Common myeloid progenitor, CD34-positive (primary cell): ENCODE measurements at regions not wholly inside any gene's neighbourhood (a gene's known extent, or its start where the extent isn't known, plus 50 kb on each side); places are given as distances from the start of the nearest gene placed in this dataset.

Experiments
- CTCF ChIA-PET: fragments of 350-600 bp; sonication (Branson Sonifier 250); formaldehyde crosslinking; loops from one replicate; lab custom pipeline; 2021; ENCODE audit warnings: antibody characterized with exemption; lab: Charles Lee
- POLR2A ChIA-PET: fragments of 350-600 bp; sonication (Branson Sonifier 250); formaldehyde crosslinking; loops from one replicate; lab custom pipeline; 2021; ENCODE audit warnings: antibody characterized with exemption; lab: Charles Lee
- DNase-seq, 3 donors: peaks; one replicate each; pipeline versions ENCODE4 v3.0.0 to v3.0.0-alpha.2; 2013
- H3K27ac ChIP-seq, 2 experiments: 1 replicate in 1 of 2; 2 replicates in 1 of 2; pipeline ENCODE4 v1.7.0; 2013; ENCODE audit warnings: inconsistent platforms in 2 of 2, low read length in 2 of 2, mild to moderate bottlenecking in 2 of 2, low read depth in 1 of 2, moderate library complexity in 1 of 2; ENCODE audit not compliant: severe bottlenecking in 2 of 2, insufficient read depth in 1 of 2, poor library complexity in 1 of 2
- H3K27me3 ChIP-seq, 5 experiments: replicated peaks in 2 of 5; 1 replicate in 3 of 5; 2 replicates in 2 of 5; pipeline versions ENCODE4 v1.6.1 to v1.7.0; 2013; ENCODE audit warnings: low read length in 4 of 5, mild to moderate bottlenecking in 2 of 5, moderate library complexity in 2 of 5, inconsistent platforms in 1 of 5; ENCODE audit not compliant: insufficient read depth in 5 of 5, control insufficient read depth in 4 of 5
- H3K36me3 ChIP-seq, 4 experiments: 1 replicate in 2 of 4; 2 replicates in 2 of 4; pipeline versions ENCODE4 v1.6.1 to v1.7.0; 2013; ENCODE audit warnings: low read length in 3 of 4, control low read depth in 1 of 4, mild to moderate bottlenecking in 1 of 4; ENCODE audit not compliant: control insufficient read depth in 4 of 4, insufficient read depth in 4 of 4
- H3K4me1 ChIP-seq, 4 experiments: 1 replicate in 3 of 4; 2 replicates in 1 of 4; pipeline versions ENCODE4 v1.6.1 to v1.7.1; 2013; ENCODE audit warnings: low read length in 3 of 4, mild to moderate bottlenecking in 3 of 4, control low read depth in 1 of 4, inconsistent platforms in 1 of 4, moderate library complexity in 1 of 4; ENCODE audit not compliant: control insufficient read depth in 4 of 4, insufficient read depth in 4 of 4; ENCODE audit errors: control extremely low read depth in 1 of 4
- H3K4me3 ChIP-seq, 7 experiments: 1 replicate in 4 of 7; 2 replicates in 3 of 7; pipeline versions ENCODE4 v1.5.1 to v1.7.0; 2013; ENCODE audit warnings: mild to moderate bottlenecking in 7 of 7, low read length in 6 of 7, moderate library complexity in 6 of 7, inconsistent platforms in 2 of 7, low read depth in 2 of 7, control low read depth in 1 of 7; ENCODE audit not compliant: insufficient read depth in 4 of 7, control insufficient read depth in 1 of 7; ENCODE audit errors: extremely low read depth in 1 of 7
- H3K9me3 ChIP-seq, 5 experiments: 1 replicate in 4 of 5; 2 replicates in 1 of 5; pipeline versions ENCODE4 v1.6.1 to v1.7.1; 2013; ENCODE audit warnings: low read length in 4 of 5, mild to moderate bottlenecking in 2 of 5, inconsistent platforms in 1 of 5, low read depth in 1 of 5, moderate library complexity in 1 of 5; ENCODE audit not compliant: control insufficient read depth in 4 of 5, insufficient read depth in 2 of 5; ENCODE audit errors: control extremely low read depth in 1 of 5
- WGBS: methylation state at CpG from one replicate; pipeline ENCODE4 v1.1.5; 2013; ENCODE audit not compliant: insufficient coverage; 5-methylcytosine and 5-hydroxymethylcytosine counted together

DNA sequence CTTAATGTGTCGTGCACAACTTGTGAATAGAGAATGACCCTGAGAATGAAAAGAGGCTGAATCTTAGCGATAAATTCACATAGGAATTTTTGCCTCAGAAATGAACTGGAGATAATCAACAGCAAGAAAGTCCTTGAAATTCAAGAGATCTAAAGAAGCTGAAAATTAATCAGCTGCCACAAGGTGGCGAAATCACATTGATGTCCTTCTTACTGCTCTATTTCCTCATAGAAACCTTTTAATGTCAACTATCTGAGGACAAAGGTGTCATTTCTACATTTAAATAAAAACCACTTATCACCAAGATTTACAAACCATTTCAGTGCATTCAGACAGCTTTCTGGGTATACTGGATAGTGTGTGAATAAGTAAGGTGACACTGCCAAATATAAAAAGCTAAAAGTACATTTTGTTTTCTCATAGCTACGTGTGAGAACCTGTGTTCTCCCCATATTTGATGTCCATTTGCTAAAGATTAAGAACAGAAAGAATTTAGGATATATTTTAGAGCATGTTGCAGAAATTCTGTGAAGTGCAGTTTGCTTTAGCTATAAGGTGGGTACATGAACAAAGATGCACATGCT is 485.3 kb upstream of the PTBP2 start:
- Histone ChIP-seq H3K27ac (no peak overlapping the region), H3K36me3 (no peaks in the 10 kb centered on the region), H3K4me3 (no peak overlapping the region), H3K9me3 (no peaks in the 10 kb centered on the region), H3K27me3 (no peaks in the 10 kb centered on the region), H3K4me1 (no peaks in the 10 kb centered on the region)
- POLR2A ChIA-PET, result no interaction called here
- 49% methylated on average over 3 of the region's 4 CpGs for WGBS
- CTCF ChIA-PET, result interaction anchor here (0.7 to 2.3 kb wide), 7 partner anchors 8 to 1817 kb away, joined by 3 to 7 read pairs (median 3); no protein-coding TSS in a partner anchor
- DNase-seq, result peak; percentile 29 to 66 (median 57)

GRCh38 chr1:96238426-96238825 is 483.2 kb upstream of the PTBP2 start:
- ChIA-PET POLR2A (no interaction called here), CTCF (interaction anchor here (0.5 kb wide), 1 partner anchor 729 kb away, joined by 3 read pairs; no protein-coding TSS in a partner anchor)
- no peaks in the 10 kb centered on the region for H3K27me3 ChIP-seq
- H3K27ac ChIP-seq, result no peak overlapping the region
- H3K4me1 ChIP-seq, result no peaks in the 10 kb centered on the region
- H3K36me3 ChIP-seq, result no peaks in the 10 kb centered on the region
- no peak overlapping the region for H3K4me3 ChIP-seq
- DNase-seq, result no peak
- no peaks in the 10 kb centered on the region for H3K9me3 ChIP-seq
- WGBS, result 100% methylated on average over 1 of the region's 4 CpGs

- ChIA-PET POLR2A (no interaction called here), CTCF (no interaction called here)
- no peaks in the 10 kb centered on the region for H3K36me3 ChIP-seq
- no peak overlapping the region for H3K27ac ChIP-seq
- no peaks in the 10 kb centered on the region for H3K9me3 ChIP-seq
- peak in 1 of 3 donors; percentile 2 for DNase-seq
- H3K27me3 ChIP-seq, result no peaks in the 10 kb centered on the region
- no peak overlapping the region for H3K4me3 ChIP-seq
- H3K4me1 ChIP-seq, result no peaks in the 10 kb centered on the region
Observed at GRCh38 chr1:96240438-96240837, 481.1 kb upstream of the PTBP2 start.

DNA sequence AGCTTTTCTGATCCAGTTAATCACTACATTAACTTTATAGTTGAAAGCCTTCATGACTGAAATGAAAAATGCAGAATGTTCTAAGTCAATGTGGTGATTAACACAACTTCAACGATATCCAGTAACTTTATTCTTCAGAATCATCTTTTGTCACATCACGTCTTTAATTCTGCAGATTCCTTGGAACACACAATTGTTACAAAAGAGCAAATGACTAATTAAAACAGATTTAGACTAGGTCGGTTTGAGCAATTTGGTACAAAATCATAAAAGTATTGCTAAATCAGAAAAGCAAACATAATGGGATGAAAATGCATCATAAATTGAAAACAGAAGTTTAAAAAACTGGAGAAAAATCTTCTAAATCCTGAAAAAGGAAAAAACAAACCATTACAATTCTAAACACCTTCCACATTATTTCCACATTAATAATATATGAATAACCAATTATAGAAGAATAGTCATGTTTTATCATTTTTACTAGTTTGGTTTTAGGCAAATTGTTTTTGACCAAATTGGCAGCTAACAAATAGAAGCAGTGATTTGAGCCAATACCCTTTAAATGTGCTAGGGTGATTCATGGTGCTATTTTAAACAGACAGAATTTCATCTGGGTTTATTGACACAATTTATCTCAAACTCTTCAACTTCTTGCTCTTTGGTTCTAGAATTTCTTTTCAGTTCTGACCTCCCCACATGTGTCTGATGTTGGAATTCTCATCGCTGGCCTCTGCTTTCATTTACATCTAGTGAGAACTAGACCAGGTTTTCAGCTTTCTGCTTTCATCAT is 468.1 kb upstream of the PTBP2 start:
- H3K9me3 ChIP-seq, result no peaks in the 10 kb centered on the region
- no peak overlapping the region for H3K4me3 ChIP-seq
- CTCF ChIA-PET, result interaction anchor here (1.1 kb wide), 1 partner anchor 714 kb away, joined by 3 read pairs; no protein-coding TSS in a partner anchor
- WGBS, result 89% methylated on average over 1 of the region's 4 CpGs
- no peaks in the 10 kb centered on the region for H3K36me3 ChIP-seq
- no peak for DNase-seq
- no peak overlapping the region for H3K27ac ChIP-seq
- POLR2A ChIA-PET, result no interaction called here
- no peaks in the 10 kb centered on the region for H3K27me3 ChIP-seq
- no peaks in the 10 kb centered on the region for H3K4me1 ChIP-seq

DNA sequence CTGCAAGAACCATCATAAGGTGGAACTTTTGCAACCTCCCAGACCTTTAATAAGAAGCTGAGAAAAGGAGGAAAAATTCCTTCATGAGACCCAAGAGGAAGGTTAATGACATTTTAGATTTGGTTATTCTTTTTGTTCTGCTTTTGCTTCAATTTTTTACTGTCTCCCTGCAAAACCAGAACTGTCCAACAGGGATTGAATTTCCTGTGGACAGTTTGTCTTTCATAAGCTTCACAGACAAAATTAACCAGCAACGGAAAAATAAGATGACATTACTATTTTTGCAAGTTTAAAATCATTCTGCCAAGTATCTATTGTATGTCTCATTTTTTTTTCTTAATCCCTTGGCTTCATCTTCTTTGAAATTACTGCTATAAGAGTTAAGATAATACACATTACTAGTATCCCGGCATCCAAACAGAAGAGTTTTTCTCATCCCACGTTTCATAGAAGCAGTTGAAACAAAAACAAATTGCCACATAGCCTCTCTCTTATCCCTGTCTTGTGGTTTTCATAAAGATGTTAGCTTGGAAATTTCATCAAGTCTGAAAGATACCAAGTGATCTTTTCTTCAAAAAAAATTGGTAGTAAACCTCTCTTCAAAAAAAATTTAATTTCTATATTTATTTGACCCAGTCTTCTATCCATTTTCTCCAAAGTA is 465.3 kb upstream of the PTBP2 start:
- ChIA-PET CTCF (no interaction called here), POLR2A (no interaction called here)
- Histone ChIP-seq H3K4me1 (no peaks in the 10 kb centered on the region), H3K36me3 (no peaks in the 10 kb centered on the region), H3K9me3 (peaks cover 0 to 2% (median 0%) of the 10 kb centered on the region in 5 experiments), H3K27ac (no peak overlapping the region), H3K27me3 (no peaks in the 10 kb centered on the region), H3K4me3 (no peak overlapping the region)
- WGBS, result 100% methylated on average over 2 of the region's 3 CpGs
- no peak for DNase-seq

- ChIA-PET POLR2A (no interaction called here), CTCF (interaction anchor here (1.0 kb wide), 1 partner anchor 23 kb away, joined by 3 read pairs; no protein-coding TSS in a partner anchor)
- H3K4me3 ChIP-seq, result no peak overlapping the region
- peaks cover 0 to 2% (median 0%) of the 10 kb centered on the region in 5 experiments for H3K9me3 ChIP-seq
- no peaks in the 10 kb centered on the region for H3K27me3 ChIP-seq
- H3K36me3 ChIP-seq, result no peaks in the 10 kb centered on the region
- WGBS, result 100% methylated on average over 1 of the region's 2 CpGs
- no peak overlapping the region for H3K27ac ChIP-seq
- no peak for DNase-seq
- no peaks in the 10 kb centered on the region for H3K4me1 ChIP-seq
Observed at GRCh38 chr1:96259399-96259798, 462.2 kb upstream of the PTBP2 start.

GRCh38 chr1:96281491-96281890 is 440.1 kb upstream of the PTBP2 start:
- H3K4me3 ChIP-seq, result no peak overlapping the region
- peaks cover 0 to 8% (median 1%) of the 10 kb centered on the region in 5 experiments for H3K9me3 ChIP-seq
- H3K27ac ChIP-seq, result no peak overlapping the region
- POLR2A ChIA-PET, result no interaction called here
- CTCF ChIA-PET, result no interaction called here
- DNase-seq, result no peak
- H3K36me3 ChIP-seq, result no peaks in the 10 kb centered on the region
- no CpG with 5 or more reads among the region's 1 CpG for WGBS
- no peaks in the 10 kb centered on the region for H3K27me3 ChIP-seq
- H3K4me1 ChIP-seq, result no peaks in the 10 kb centered on the region
